Inflammatory macrophage treated with lipopolysaccharide for 1 hour (primary cell): ENCODE measurements at regions not wholly inside any gene's neighbourhood (a gene's known extent, or its start where the extent isn't known, plus 50 kb on each side); places are given as distances from the start of the nearest gene placed in this dataset.

Experiments used
- DNase-seq, 2 donors: peaks; one replicate each; pipeline ENCODE4 v3.0.0-alpha.2; 2020 to 2022

GRCh38 chr13:83311886-83312577 lies 570.2 kb downstream of the SLITRK1 start:
- no peak for DNase-seq

GRCh38 chr13:83298617-83299016 lies 583.7 kb downstream of the SLITRK1 start:
- no peak for DNase-seq

- no peak for DNase-seq
Observed at GRCh38 chr13:83297586-83298290, 584.5 kb downstream of the SLITRK1 start.

- DNase-seq, result no peak
Observed at GRCh38 chr13:83295686-83296085, 586.6 kb downstream of the SLITRK1 start.

GRCh38 chr13:83286737-83287136 lies 595.5 kb downstream of the SLITRK1 start:
- DNase-seq, result no peak

GRCh38 chr13:83281654-83282053 lies 600.6 kb downstream of the SLITRK1 start:
- DNase-seq, result no peak

- no peak for DNase-seq
Observed at GRCh38 chr13:83274679-83275078, 607.6 kb downstream of the SLITRK1 start.

GRCh38 chr13:83272652-83273240 lies 609.5 kb downstream of the SLITRK1 start:
- no peak for DNase-seq

GRCh38 chr13:83272076-83272475 lies 610.2 kb downstream of the SLITRK1 start:
- no peak for DNase-seq

GRCh38 chr13:83265279-83265678 lies 617.0 kb downstream of the SLITRK1 start:
- no peak for DNase-seq

- DNase-seq, result no peak
Observed at GRCh38 chr13:83248751-83249150, 633.5 kb downstream of the SLITRK1 start.

- DNase-seq, result no peak
Observed at GRCh38 chr13:83232626-83233025, 649.6 kb downstream of the SLITRK1 start.

- DNase-seq, result no peak
Observed at GRCh38 chr13:83229574-83230305, 652.5 kb downstream of the SLITRK1 start.

- no peak for DNase-seq
Observed at GRCh38 chr13:83223546-83223945, 658.7 kb downstream of the SLITRK1 start.

GRCh38 chr13:83221813-83222241 lies 660.4 kb downstream of the SLITRK1 start:
- no peak for DNase-seq

GRCh38 chr13:83221256-83221655 lies 661.0 kb downstream of the SLITRK1 start:
- DNase-seq, result no peak

GRCh38 chr13:83220241-83220640 lies 662.0 kb downstream of the SLITRK1 start:
- DNase-seq, result no peak

- DNase-seq, result no peak
Observed at GRCh38 chr13:83219832-83220231, 662.4 kb downstream of the SLITRK1 start.

- no peak for DNase-seq
Observed at GRCh38 chr13:83216479-83217245, 665.6 kb downstream of the SLITRK1 start.

- no peak for DNase-seq
Observed at GRCh38 chr13:83215627-83216026, 666.6 kb downstream of the SLITRK1 start.

- no peak for DNase-seq
Observed at GRCh38 chr13:83214452-83214851, 667.8 kb downstream of the SLITRK1 start.

GRCh38 chr13:83211301-83211700 lies 671.0 kb downstream of the SLITRK1 start:
- no peak for DNase-seq

GRCh38 chr13:83204886-83205285 lies 677.4 kb downstream of the SLITRK1 start:
- no peak for DNase-seq
